HPDE6-E6E7 (cell line): ENCODE measurements at regions not wholly inside any gene's neighbourhood (a gene's known extent, or its start where the extent isn't known, plus 50 kb on each side); places are given as distances from the start of the nearest gene placed in this dataset.

Experiments
- DNase-seq: peaks from one replicate; pipeline ENCODE4 v3.0.0; 2011; ENCODE audit warnings: missing footprints; ENCODE audit errors: extremely low spot score

DNA sequence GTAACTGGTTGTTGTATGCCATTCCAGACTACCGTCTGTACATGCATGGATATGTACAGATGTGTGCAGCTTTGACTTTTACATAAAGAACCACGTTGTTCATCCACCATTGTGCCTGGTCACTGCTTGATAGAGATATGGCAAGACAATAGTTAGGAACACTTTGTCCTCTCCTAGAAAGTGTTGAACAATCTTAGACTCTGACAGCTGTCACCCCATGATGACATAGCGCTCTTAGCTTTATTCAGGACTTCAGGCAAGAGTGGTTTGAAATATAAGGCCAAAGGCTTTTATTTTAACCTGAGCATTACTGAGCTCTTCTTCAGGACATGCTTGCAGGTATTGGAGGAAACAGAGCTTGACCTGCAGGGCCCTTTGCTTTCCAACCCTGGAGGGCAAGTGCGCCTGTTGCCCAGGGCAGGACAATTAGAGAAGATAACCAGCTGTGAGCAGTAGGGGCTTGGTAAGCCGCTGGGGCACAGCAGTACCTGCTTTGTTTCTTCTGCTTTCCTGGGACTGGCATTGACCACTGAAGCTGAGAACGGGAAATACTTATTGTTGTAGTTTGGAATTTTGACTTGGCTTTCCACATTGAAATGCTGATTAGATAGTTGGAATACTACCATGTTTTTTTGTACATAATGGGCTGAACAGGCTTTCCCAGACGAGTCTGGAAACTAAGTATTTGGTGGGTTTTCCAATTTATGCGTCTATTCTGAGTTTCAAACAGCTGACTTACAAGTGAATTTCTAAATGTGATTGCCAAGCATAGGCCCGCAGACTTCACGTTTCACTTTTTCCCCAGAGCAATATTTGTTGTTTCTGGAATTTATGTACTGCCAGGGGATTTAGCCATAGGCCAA, 51.1 kb downstream of the GARRE1 start:
- DNase-seq: no peak

DNA sequence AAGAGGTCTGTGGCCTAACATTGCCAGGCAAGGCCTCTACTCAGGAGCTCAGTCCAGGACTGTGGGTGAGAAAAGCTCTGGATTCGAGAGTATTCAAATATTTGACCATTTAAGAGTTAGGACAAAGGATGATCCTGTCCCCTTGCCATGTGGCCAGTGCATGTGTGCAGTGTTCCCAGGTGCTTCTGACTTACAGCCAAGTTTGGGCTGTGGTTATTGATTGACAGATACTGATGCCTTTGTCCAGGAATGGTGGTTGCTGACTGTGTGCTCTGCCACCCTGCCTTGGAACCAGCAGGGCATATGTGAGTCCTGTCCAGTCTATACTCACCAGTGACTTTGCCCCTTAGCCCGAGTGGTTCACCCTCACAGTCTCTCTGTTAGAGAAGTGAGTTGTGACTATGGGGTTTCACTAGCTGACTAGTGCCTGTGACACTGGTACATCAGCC, 51.9 kb downstream of the GARRE1 start:
- no peak for DNase-seq

DNA sequence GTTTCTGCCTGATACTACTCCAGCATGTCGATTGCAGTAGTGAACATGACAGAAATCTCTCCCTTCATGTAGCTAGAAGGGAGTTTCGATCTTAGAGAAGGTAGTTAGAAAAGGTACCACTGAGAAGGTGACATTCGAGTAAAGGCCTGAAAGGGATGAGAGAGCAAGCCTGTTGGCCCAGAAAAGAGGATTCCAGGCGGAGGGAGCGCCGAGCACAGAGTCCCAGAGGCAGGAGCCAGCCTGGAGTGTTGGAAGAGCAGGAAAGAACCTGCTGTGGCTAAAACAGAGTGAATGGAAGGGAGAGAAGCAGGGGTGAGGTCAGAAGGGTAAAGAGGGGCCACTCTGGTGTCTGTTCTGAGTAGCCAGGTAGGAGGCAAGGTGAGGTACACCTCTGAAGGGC, 52.5 kb downstream of the GARRE1 start:
- DNase-seq: no peak

DNA sequence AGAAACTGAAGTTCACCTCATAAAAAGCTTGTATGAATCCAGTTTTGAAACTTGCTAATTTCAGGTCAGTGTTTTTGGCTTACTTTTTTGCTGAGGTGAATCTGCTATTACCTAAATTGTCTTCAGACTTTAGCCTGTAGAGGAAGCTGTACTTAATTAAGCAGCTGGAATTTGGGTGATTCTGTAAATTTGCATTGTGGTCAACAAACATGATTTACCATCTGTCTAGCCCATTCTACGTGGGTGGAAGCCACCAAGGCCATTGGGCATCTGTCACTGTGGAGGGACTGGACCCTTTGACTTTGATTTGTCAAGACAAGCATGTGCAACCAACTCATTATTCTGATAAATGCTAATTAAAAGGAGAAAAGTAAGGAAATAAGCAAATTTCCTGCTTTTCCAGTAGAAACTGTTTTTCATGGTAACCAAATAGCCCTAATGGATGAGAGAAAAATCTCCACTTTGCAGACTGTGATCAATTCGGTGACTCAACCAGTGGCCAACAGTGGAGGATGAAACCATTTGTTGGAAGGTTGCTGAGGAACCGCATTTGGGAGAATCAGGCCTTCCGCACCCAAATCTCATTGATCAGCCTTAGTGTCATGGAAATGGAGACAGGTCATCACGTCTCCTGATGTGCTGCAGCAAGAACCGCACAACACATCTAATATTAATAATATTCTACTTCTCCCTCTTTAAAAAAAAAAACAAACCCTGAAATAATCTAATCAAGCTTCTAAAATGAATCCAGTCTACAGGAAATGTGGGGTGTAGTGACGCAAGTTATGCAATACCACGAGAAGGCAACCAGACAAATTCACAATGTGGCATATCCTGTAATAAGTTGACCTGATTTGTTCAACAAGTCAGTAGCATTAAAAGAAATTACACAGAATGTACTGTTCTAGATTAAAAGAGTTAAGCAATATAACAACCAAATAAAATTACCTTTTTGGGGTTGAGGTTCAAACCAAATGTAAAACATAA, 54.3 kb downstream of the GARRE1 start:
- no peak for DNase-seq

DNA sequence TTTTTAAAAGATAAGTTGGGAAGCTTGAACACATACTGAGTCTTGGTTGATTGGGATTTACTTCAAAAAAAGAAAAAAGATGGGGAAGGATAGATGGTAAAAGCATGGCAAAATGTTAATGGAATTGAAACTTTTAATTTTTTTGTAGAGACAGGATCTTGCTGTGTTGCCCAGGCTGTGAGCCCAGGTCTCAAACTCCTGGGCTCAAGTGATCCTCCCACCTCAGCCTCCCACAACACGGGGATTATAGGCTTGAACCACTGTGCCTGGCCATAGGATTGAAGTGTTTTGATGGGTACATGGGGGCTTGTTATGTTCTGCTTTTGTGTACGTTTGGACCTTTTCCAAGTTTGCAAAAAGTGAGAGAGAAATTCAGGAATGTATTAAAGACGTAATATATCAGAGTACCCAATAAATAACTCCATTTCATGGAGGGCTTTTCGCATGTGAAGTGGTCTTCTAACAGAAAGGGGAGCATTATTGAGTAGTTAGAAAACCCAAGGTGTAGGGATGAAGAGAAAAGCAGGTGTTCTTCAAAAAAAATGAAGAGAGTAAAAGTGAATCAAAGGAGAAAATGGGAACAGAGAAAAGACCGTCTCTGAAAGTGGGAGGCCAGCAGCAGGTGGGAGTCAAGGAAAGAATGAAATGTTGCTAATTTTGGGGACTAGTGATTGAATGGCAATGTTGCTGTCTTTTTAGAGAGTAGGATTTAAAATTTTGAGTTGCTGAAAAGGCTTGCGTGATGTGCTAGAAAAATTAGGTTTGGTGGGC, 55.2 kb downstream of the GARRE1 start:
- no peak for DNase-seq

DNA sequence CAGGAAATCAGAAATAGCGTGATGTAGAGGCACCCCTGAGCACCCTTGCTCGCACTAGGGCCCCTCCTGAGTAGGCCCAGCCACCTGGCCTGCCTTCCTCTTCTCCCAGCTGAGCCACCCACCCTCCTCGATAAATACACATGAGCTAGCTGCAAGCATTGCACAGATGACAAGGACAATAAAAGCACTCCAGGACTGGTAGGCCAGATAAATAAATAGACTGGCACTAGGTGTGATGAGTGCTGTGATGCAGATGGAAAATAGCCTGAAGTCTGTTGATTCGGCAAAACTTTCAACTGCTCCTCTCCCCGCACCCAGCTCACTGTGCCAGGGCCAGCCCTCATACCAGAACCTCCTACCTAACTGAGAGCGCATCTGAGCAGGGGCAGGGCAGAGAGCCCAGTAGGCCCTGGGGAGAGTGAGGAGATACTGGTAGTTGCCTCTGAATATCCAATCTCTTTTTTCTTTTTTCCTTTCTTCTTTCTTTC, 54.5 kb upstream of the GPI start:
- no peak for DNase-seq

DNA sequence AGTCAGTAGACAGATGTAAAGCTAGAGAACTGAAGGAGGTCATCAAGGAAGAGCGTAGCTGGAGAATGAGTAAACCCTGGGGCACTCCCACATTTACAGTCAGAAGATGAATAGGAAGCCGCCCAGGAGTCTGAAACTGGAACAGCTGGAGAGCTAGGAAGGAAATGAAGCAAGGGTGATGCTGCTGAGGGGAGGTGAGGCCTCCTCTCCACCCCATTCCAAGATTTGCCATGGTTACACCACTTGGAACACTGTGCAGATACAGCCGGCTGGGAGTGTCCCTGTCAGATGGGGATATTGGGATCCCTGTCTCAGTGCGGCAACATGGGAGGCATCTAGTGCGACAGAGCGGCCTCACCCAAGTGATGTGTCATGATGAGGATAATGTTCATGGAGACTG, 51.8 kb upstream of the GPI start:
- DNase-seq: peak; percentile 50

DNA sequence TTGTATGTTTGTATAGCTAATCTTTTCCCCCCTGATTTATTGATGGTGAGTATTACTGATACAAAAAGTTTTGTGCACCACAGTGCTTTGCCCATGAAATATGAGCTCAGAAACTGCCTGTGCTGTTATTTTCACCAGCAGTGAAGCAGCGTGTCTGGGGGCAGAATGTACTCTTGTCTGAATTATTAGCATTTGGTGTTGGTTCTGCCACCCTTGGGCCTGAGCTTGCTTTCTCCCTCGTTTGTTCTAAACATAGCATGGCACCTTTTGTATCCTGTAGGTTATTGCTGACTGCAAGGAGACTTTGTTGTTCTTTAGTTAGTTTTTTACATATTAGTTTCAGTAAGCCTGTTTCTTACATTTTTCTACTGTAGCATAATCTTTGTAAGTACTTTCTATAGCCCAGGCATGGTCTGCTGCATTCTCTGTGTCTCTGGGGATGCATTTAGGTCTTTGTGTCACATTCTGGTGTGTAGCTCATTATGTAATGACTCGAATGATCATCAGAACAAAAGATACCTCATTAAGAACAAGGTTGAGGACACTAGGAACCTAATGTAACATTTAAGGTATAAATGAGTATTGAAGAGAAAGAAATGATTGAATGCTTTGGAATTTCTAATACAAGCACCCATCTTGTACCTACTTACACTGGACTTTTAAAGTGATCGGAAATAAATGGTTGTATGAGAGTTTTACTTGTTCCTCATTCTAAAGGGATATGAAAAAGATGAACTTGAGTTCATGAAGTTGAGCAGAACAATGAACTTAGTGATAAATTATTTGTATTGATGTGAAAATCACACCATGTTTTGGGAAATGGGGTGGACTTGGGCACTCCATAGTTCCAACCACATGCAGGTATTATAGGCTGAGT, 50.3 kb upstream of the GPI start:
- no peak for DNase-seq
